ENCODE measurements at regions not wholly inside any gene's neighbourhood (a gene's known extent, or its start where the extent isn't known, plus 50 kb on each side); places are given as distances from the start of the nearest gene placed in this dataset.
"Not testable (repeated sequence)": the region's sequence is repeated elsewhere in the genome, so short reads cannot be mapped to it uniquely, and the experiment has no call there.

GRCh38 chr2:47283659-47284058 is 85.5 kb upstream of the EPCAM start:
- in situ Hi-C loops (cut with HindIII; ENCODE audit: low pct_unique_long_range_greater_than_20kb, low sequenced_read_pairs): no loop called here
- DNase-seq (ENCODE audit: low read depth in 1 of 2, low spot score in 1 of 2): no peak
- TF ChIP-seq JUND (IDR thresholded peaks at IDR 0.05; ENCODE audit: low read depth): no peak

- no peak for TF ChIP-seq JUND (IDR thresholded peaks at IDR 0.05; ENCODE audit: low read depth)
- DNase-seq (ENCODE audit: low read depth in 1 of 2, low spot score in 1 of 2): no peak
- in situ Hi-C loops (cut with HindIII; ENCODE audit: low pct_unique_long_range_greater_than_20kb, low sequenced_read_pairs): no loop called here
Measured at GRCh38 chr2:47282621-47283272, 86.4 kb upstream of the EPCAM start.

- in situ Hi-C loops (cut with HindIII; ENCODE audit: low pct_unique_long_range_greater_than_20kb, low sequenced_read_pairs); DNase-seq (ENCODE audit: low read depth in 1 of 2, low spot score in 1 of 2): not testable (repeated sequence)
Measured at GRCh38 chr2:47279525-47279924, 89.6 kb upstream of the EPCAM start.

- no peak for DNase-seq (ENCODE audit: low read depth in 1 of 2, low spot score in 1 of 2)
- in situ Hi-C loops (cut with HindIII; ENCODE audit: low pct_unique_long_range_greater_than_20kb, low sequenced_read_pairs): no loop called here
- no peak for TF ChIP-seq JUND (IDR thresholded peaks at IDR 0.05; ENCODE audit: low read depth)
Measured at GRCh38 chr2:47277987-47278386, 91.1 kb upstream of the EPCAM start.

- no peak for DNase-seq (ENCODE audit: low read depth in 1 of 2, low spot score in 1 of 2)
- no peak for TF ChIP-seq JUND (IDR thresholded peaks at IDR 0.05; ENCODE audit: low read depth)
- in situ Hi-C loops (cut with HindIII; ENCODE audit: low pct_unique_long_range_greater_than_20kb, low sequenced_read_pairs): no loop called here
Measured at GRCh38 chr2:47277187-47277586, 91.9 kb upstream of the EPCAM start.

GRCh38 chr2:47276061-47276460 is 93.0 kb upstream of the EPCAM start:
- in situ Hi-C loops (cut with HindIII; ENCODE audit: low pct_unique_long_range_greater_than_20kb, low sequenced_read_pairs): no loop called here
- DNase-seq (ENCODE audit: low read depth in 1 of 2, low spot score in 1 of 2): no peak
- no peak for TF ChIP-seq JUND (IDR thresholded peaks at IDR 0.05; ENCODE audit: low read depth)

GRCh38 chr2:47274054-47274782 is 94.9 kb upstream of the EPCAM start:
- no peak for TF ChIP-seq JUND (IDR thresholded peaks at IDR 0.05; ENCODE audit: low read depth)
- in situ Hi-C loops (cut with HindIII; ENCODE audit: low pct_unique_long_range_greater_than_20kb, low sequenced_read_pairs): no loop called here
- DNase-seq (ENCODE audit: low read depth in 1 of 2, low spot score in 1 of 2): no peak

- in situ Hi-C loops (cut with HindIII; ENCODE audit: low pct_unique_long_range_greater_than_20kb, low sequenced_read_pairs): no loop called here
- TF ChIP-seq JUND (IDR thresholded peaks at IDR 0.05; ENCODE audit: low read depth): no peak
- no peak for DNase-seq (ENCODE audit: low read depth in 1 of 2, low spot score in 1 of 2)
Measured at GRCh38 chr2:47272905-47273758, 96.0 kb upstream of the EPCAM start.

- in situ Hi-C loops (cut with HindIII; ENCODE audit: low pct_unique_long_range_greater_than_20kb, low sequenced_read_pairs): no loop called here
- TF ChIP-seq JUND (IDR thresholded peaks at IDR 0.05; ENCODE audit: low read depth): no peak
- peak; percentile 63 to 66 for DNase-seq (ENCODE audit: low read depth in 1 of 2, low spot score in 1 of 2)
Measured at GRCh38 chr2:47272031-47272864, 95.9 kb upstream of the CALM2 start.

GRCh38 chr2:47271054-47272000 is 95.0 kb upstream of the CALM2 start:
- in situ Hi-C loops (cut with HindIII; ENCODE audit: low pct_unique_long_range_greater_than_20kb, low sequenced_read_pairs): no loop called here
- TF ChIP-seq JUND (IDR thresholded peaks at IDR 0.05; ENCODE audit: low read depth): no peak
- no peak for DNase-seq (ENCODE audit: low read depth in 1 of 2, low spot score in 1 of 2)

- no peak for TF ChIP-seq JUND (IDR thresholded peaks at IDR 0.05; ENCODE audit: low read depth)
- in situ Hi-C loops (cut with HindIII; ENCODE audit: low pct_unique_long_range_greater_than_20kb, low sequenced_read_pairs): no loop called here
- no peak for DNase-seq (ENCODE audit: low read depth in 1 of 2, low spot score in 1 of 2)
Measured at GRCh38 chr2:47270421-47270820, 94.1 kb upstream of the CALM2 start.

Data from T47D (cell line).